GM23338 (cell line): ENCODE measurements at regions not wholly inside any gene's neighbourhood (a gene's known extent, or its start where the extent isn't known, plus 50 kb on each side); places are given as distances from the start of the nearest gene placed in this dataset.

Experiments used
- EZH2 ChIP-seq: fragments of 200-600 bp; sonication (generic); IDR thresholded peaks from one replicate; pipeline ENCODE4 v1.8.0; 2017; ENCODE audit warnings: antibody characterized with exemption, mild to moderate bottlenecking, low read depth; ENCODE audit not compliant: unreplicated experiment
- NANOG ChIP-seq: IDR thresholded peaks from 2 replicates; pipeline ENCODE4 v1.6.1; 2016; ENCODE audit warnings: antibody characterized with exemption, borderline replicate concordance
- POLR2AphosphoS5 ChIP-seq: IDR thresholded peaks from 2 replicates; pipeline ENCODE4 v1.6.1; 2016; ENCODE audit warnings: antibody characterized with exemption, low read depth
- STAT1 ChIP-seq: IDR thresholded peaks from one replicate; pipeline ENCODE4 v1.6.1; 2016; ENCODE audit warnings: antibody characterized with exemption; ENCODE audit not compliant: unreplicated experiment
- ZNF114 ChIP-seq: fragments of 250-450 bp; sonication (Bioruptor Pico); IDR thresholded peaks from 2 replicates; pipeline ENCODE4 v1.5.0; 2020; ENCODE audit warnings: mild to moderate bottlenecking, moderate library complexity
- ZNF331 ChIP-seq: fragments of 250-450 bp; sonication (Bioruptor Pico); IDR thresholded peaks from 2 replicates; pipeline ENCODE4 v1.5.0; 2020; ENCODE audit warnings: low read depth, mild to moderate bottlenecking, moderate library complexity
- TF ChIP-seq, protein P1 (sequence below): fragments of 250-450 bp; sonication (Bioruptor Pico); IDR thresholded peaks from 2 replicates; pipeline ENCODE4 v1.5.0; 2020; ENCODE audit warnings: mild to moderate bottlenecking, moderate library complexity
- TF ChIP-seq, protein P2 (sequence below): IDR thresholded peaks from 2 replicates; pipeline ENCODE4 v1.6.1; 2016; ENCODE audit warnings: antibody characterized with exemption
- TF ChIP-seq, protein P3 (sequence below), 2 experiments: fragments of 200-600 bp in 1 of 2; sonication (generic) in 1 of 2; conservative IDR thresholded peaks; 2 replicates each; pipeline versions ENCODE4 v1.5.1 to v1.6.1; 2016 to 2017; ENCODE audit warnings: antibody characterized with exemption in 2 of 2, low read depth in 2 of 2, mild to moderate bottlenecking in 2 of 2, moderate library complexity in 1 of 2

DNA sequence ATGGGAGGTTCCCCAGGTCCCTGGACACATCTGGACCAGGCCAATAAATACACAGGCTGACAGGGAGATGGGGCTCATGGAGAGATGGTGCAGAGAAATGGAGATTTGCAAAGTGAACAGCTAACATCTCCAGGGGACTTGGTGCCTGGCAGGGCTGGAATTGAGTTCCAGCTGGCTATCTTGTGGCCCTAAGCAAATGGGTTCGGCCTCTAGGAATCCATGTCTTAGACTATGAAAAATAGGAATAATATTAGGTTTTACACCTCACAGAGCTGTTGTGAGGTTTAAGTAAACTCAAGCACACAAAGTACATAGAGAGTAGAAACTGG, 82.9 kb upstream of the SPATA12 start (continued):
- TF ChIP-seq, protein P1, sequence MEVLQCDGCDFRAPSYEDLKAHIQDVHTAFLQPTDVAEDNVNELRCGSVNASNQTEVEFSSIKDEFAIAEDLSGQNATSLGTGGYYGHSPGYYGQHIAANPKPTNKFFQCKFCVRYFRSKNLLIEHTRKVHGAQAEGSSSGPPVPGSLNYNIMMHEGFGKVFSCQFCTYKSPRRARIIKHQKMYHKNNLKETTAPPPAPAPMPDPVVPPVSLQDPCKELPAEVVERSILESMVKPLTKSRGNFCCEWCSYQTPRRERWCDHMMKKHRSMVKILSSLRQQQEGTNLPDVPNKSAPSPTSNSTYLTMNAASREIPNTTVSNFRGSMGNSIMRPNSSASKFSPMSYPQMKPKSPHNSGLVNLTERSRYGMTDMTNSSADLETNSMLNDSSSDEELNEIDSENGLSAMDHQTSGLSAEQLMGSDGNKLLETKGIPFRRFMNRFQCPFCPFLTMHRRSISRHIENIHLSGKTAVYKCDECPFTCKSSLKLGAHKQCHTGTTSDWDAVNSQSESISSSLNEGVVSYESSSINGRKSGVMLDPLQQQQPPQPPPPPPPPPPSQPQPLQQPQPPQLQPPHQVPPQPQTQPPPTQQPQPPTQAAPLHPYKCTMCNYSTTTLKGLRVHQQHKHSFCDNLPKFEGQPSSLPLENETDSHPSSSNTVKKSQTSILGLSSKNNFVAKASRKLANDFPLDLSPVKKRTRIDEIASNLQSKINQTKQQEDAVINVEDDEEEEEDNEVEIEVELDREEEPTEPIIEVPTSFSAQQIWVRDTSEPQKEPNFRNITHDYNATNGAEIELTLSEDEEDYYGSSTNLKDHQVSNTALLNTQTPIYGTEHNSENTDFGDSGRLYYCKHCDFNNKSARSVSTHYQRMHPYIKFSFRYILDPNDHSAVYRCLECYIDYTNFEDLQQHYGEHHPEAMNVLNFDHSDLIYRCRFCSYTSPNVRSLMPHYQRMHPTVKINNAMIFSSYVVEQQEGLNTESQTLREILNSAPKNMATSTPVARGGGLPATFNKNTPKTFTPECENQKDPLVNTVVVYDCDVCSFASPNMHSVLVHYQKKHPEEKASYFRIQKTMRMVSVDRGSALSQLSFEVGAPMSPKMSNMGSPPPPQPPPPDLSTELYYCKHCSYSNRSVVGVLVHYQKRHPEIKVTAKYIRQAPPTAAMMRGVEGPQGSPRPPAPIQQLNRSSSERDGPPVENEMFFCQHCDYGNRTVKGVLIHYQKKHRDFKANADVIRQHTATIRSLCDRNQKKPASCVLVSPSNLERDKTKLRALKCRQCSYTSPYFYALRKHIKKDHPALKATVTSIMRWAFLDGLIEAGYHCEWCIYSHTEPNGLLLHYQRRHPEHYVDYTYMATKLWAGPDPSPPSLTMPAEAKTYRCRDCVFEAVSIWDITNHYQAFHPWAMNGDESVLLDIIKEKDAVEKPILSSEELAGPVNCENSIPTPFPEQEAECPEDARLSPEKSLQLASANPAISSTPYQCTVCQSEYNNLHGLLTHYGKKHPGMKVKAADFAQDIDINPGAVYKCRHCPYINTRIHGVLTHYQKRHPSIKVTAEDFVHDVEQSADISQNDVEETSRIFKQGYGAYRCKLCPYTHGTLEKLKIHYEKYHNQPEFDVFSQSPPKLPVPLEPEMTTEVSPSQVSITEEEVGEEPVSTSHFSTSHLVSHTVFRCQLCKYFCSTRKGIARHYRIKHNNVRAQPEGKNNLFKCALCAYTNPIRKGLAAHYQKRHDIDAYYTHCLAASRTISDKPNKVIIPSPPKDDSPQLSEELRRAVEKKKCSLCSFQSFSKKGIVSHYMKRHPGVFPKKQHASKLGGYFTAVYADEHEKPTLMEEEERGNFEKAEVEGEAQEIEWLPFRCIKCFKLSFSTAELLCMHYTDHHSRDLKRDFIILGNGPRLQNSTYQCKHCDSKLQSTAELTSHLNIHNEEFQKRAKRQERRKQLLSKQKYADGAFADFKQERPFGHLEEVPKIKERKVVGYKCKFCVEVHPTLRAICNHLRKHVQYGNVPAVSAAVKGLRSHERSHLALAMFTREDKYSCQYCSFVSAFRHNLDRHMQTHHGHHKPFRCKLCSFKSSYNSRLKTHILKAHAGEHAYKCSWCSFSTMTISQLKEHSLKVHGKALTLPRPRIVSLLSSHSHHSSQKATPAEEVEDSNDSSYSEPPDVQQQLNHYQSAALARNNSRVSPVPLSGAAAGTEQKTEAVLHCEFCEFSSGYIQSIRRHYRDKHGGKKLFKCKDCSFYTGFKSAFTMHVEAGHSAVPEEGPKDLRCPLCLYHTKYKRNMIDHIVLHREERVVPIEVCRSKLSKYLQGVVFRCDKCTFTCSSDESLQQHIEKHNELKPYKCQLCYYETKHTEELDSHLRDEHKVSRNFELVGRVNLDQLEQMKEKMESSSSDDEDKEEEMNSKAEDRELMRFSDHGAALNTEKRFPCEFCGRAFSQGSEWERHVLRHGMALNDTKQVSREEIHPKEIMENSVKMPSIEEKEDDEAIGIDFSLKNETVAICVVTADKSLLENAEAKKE (CRISPR knock-in tag) = no peak
- TF ChIP-seq, protein P2, sequence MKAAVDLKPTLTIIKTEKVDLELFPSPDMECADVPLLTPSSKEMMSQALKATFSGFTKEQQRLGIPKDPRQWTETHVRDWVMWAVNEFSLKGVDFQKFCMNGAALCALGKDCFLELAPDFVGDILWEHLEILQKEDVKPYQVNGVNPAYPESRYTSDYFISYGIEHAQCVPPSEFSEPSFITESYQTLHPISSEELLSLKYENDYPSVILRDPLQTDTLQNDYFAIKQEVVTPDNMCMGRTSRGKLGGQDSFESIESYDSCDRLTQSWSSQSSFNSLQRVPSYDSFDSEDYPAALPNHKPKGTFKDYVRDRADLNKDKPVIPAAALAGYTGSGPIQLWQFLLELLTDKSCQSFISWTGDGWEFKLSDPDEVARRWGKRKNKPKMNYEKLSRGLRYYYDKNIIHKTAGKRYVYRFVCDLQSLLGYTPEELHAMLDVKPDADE = no peak
- TF ChIP-seq ZNF114 (CRISPR knock-in tag) = no peak
- no peak for TF ChIP-seq POLR2AphosphoS5
- TF ChIP-seq ZNF331 (CRISPR knock-in tag) = no peak
- TF ChIP-seq EZH2 = no peak
- no peak for TF ChIP-seq NANOG
- TF ChIP-seq STAT1 = no peak
- TF ChIP-seq, protein P3, sequence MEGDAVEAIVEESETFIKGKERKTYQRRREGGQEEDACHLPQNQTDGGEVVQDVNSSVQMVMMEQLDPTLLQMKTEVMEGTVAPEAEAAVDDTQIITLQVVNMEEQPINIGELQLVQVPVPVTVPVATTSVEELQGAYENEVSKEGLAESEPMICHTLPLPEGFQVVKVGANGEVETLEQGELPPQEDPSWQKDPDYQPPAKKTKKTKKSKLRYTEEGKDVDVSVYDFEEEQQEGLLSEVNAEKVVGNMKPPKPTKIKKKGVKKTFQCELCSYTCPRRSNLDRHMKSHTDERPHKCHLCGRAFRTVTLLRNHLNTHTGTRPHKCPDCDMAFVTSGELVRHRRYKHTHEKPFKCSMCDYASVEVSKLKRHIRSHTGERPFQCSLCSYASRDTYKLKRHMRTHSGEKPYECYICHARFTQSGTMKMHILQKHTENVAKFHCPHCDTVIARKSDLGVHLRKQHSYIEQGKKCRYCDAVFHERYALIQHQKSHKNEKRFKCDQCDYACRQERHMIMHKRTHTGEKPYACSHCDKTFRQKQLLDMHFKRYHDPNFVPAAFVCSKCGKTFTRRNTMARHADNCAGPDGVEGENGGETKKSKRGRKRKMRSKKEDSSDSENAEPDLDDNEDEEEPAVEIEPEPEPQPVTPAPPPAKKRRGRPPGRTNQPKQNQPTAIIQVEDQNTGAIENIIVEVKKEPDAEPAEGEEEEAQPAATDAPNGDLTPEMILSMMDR (conservative IDR thresholded peaks at IDR 0.05; ENCODE audit: low read depth in 2 of 2) = no peak
